ENCODE measurements at regions not wholly inside any gene's neighbourhood (a gene's known extent, or its start where the extent isn't known, plus 50 kb on each side); places are given as distances from the start of the nearest gene placed in this dataset.

DNA sequence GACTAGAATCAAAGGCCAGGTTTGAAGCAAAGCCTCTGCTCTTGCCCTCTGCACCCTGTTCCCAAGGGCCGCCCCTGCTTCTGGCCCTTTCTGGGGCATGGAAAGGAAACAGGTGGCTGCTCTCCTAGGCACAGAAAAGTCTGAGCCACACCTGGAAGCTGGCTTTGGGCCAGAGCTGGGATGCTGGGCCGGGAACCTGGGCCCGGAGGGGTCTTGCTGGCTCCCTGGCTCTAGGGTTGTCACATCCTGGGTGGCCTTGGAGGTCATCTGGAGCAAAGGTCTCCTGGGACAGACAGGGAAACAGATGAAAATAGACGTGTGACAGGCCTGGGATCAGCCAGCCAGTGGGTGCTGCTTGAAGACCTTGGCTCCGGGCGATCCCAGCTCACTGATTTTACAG is 74.1 kb upstream of the LHX1 start:
- TF ChIP-seq, protein P1, sequence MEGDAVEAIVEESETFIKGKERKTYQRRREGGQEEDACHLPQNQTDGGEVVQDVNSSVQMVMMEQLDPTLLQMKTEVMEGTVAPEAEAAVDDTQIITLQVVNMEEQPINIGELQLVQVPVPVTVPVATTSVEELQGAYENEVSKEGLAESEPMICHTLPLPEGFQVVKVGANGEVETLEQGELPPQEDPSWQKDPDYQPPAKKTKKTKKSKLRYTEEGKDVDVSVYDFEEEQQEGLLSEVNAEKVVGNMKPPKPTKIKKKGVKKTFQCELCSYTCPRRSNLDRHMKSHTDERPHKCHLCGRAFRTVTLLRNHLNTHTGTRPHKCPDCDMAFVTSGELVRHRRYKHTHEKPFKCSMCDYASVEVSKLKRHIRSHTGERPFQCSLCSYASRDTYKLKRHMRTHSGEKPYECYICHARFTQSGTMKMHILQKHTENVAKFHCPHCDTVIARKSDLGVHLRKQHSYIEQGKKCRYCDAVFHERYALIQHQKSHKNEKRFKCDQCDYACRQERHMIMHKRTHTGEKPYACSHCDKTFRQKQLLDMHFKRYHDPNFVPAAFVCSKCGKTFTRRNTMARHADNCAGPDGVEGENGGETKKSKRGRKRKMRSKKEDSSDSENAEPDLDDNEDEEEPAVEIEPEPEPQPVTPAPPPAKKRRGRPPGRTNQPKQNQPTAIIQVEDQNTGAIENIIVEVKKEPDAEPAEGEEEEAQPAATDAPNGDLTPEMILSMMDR (IDR thresholded peaks at IDR 0.05; ENCODE audit: insufficient read depth, low read depth, low read length), result no peak
- no peak for TF ChIP-seq EZH2 (IDR thresholded peaks at IDR 0.05; ENCODE audit: insufficient read depth, low read length)
